ENCODE measurements at regions not wholly inside any gene's neighbourhood (a gene's known extent, or its start where the extent isn't known, plus 50 kb on each side); places are given as distances from the start of the nearest gene placed in this dataset.

GRCh38 chr4:34824515-34824914 is 1419.8 kb downstream of the ARAP2 start:
- in situ Hi-C loops (cut with MboI; ENCODE audit: low sequenced_read_pairs in 4 of 4), result no loop called here
- intact Hi-C loops (cut with DNase I; ENCODE audit: low total_unique reads), result no loop called here
- Histone ChIP-seq H3K27ac (no peak overlapping the region), H3K4me1 (no peaks in the 10 kb centered on the region), H3K4me3 (no peak overlapping the region), H3K9me3 (no peaks in the 10 kb centered on the region), H3K36me3 (no peaks in the 10 kb centered on the region), H3K27me3 (no peaks in the 10 kb centered on the region)
- no peak for DNase-seq
- no peak for TF ChIP-seq CTCF (IDR thresholded peaks at IDR 0.05 in 4 of 5, conservative IDR thresholded peaks at IDR 0.05 in 1 of 5)
- TF ChIP-seq POLR2A (IDR thresholded peaks at IDR 0.05), result no peak
- ATAC-seq, result no peak

DNA sequence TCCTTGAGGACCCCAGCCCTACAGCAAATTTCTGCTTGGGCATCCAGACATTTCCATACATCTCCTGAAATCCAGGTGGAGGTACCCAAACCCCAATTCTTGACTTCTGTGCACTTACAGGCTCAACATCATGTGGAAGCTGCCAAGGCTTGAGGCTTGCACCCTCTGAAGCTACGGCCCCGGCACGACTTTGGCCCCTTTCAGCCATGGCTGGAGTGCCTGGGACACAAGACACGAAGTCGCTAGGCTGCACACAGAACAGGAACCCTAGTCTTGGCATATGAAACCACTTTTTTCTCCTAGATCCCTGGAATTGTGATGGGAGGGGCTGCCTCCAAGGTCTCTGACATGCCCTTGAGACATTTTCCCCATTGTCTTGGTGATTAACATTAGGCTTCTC is 1417.7 kb downstream of the ARAP2 start:
- intact Hi-C loops (cut with DNase I; ENCODE audit: low total_unique reads), result no loop called here
- no peak overlapping the region for H3K27ac ChIP-seq
- in situ Hi-C loops (cut with MboI; ENCODE audit: low sequenced_read_pairs in 4 of 4), result no loop called here

DNA sequence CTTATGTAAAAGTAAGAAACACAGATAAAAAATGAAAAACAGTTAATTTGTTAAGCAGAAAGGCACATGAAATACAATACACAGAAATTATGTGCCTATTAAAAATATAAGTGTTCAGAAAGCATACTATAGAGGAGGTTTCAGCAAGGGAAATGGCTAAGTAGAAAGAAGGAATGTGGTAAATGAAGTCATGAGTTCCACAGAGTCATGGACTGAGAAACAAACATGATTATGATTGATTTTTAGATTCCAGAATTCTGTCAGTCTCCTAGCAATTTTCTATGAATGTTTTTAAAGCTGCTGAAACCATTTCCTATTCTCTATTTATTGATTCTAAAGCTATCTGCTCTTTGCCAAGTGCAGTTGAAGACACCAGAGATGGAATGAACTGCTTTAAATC is 1398.4 kb downstream of the ARAP2 start:
- Histone ChIP-seq H3K36me3 (no peaks in the 10 kb centered on the region), H3K4me1 (no peaks in the 10 kb centered on the region), H3K9me3 (no peaks in the 10 kb centered on the region), H3K27ac (no peak overlapping the region), H3K4me3 (no peak overlapping the region), H3K27me3 (no peaks in the 10 kb centered on the region)
- ATAC-seq, result no peak
- no peak for DNase-seq
- no peak for TF ChIP-seq POLR2A (IDR thresholded peaks at IDR 0.05)
- no peak for TF ChIP-seq CTCF (IDR thresholded peaks at IDR 0.05 in 4 of 5, conservative IDR thresholded peaks at IDR 0.05 in 1 of 5)
- in situ Hi-C loops (cut with MboI; ENCODE audit: low sequenced_read_pairs in 4 of 4) (no loop called here), intact Hi-C loops (cut with DNase I; ENCODE audit: low total_unique reads) (no loop called here)

More for the DNA sequence above, 1417.7 kb downstream of the ARAP2 start:
- no peaks in the 10 kb centered on the region for H3K4me1 ChIP-seq
- no peak for DNase-seq
- H3K36me3 ChIP-seq, result no peaks in the 10 kb centered on the region
- ATAC-seq, result no peak
- H3K27me3 ChIP-seq, result no peaks in the 10 kb centered on the region
- no peak overlapping the region for H3K4me3 ChIP-seq
- TF ChIP-seq CTCF (IDR thresholded peaks at IDR 0.05 in 4 of 5, conservative IDR thresholded peaks at IDR 0.05 in 1 of 5), result no peak
- no peak for TF ChIP-seq POLR2A (IDR thresholded peaks at IDR 0.05)
- H3K9me3 ChIP-seq, result no peaks in the 10 kb centered on the region

- in situ Hi-C loops (cut with MboI; ENCODE audit: low sequenced_read_pairs in 4 of 4) (no loop called here), intact Hi-C loops (cut with DNase I; ENCODE audit: low total_unique reads) (no loop called here)
- TF ChIP-seq POLR2A (IDR thresholded peaks at IDR 0.05), result no peak
- TF ChIP-seq CTCF (IDR thresholded peaks at IDR 0.05 in 4 of 5, conservative IDR thresholded peaks at IDR 0.05 in 1 of 5), result no peak
- no peaks in the 10 kb centered on the region for H3K9me3 ChIP-seq
- no peak overlapping the region for H3K27ac ChIP-seq
- no peak for ATAC-seq
- H3K4me1 ChIP-seq, result no peaks in the 10 kb centered on the region
- H3K4me3 ChIP-seq, result no peak overlapping the region
- H3K36me3 ChIP-seq, result no peaks in the 10 kb centered on the region
- DNase-seq, result no peak
- H3K27me3 ChIP-seq, result no peaks in the 10 kb centered on the region
Observed at GRCh38 chr4:34850421-34850820, 1393.9 kb downstream of the ARAP2 start.

GRCh38 chr4:34850968-34851367 is 1393.3 kb downstream of the ARAP2 start:
- ATAC-seq (no peak), DNase-seq (no peak)
- Histone ChIP-seq H3K36me3 (no peaks in the 10 kb centered on the region), H3K27me3 (no peaks in the 10 kb centered on the region), H3K4me1 (no peaks in the 10 kb centered on the region), H3K9me3 (no peaks in the 10 kb centered on the region), H3K27ac (no peak overlapping the region), H3K4me3 (no peak overlapping the region)
- in situ Hi-C loops (cut with MboI; ENCODE audit: low sequenced_read_pairs in 4 of 4) (no loop called here), intact Hi-C loops (cut with DNase I; ENCODE audit: low total_unique reads) (no loop called here)
- no peak for TF ChIP-seq CTCF (IDR thresholded peaks at IDR 0.05 in 4 of 5, conservative IDR thresholded peaks at IDR 0.05 in 1 of 5)
- no peak for TF ChIP-seq POLR2A (IDR thresholded peaks at IDR 0.05)
